Stimulated activated CD8-positive, alpha-beta memory T cell treated with anti-CD3 and anti-CD28 coated beads, Interleukin-4, amount 100 ng/mL, for 48 hours (primary cell): ENCODE measurements at regions not wholly inside any gene's neighbourhood (a gene's known extent, or its start where the extent isn't known, plus 50 kb on each side); places are given as distances from the start of the nearest gene placed in this dataset.

Experiments
- DNase-seq: peaks from one replicate; pipeline ENCODE4 v3.0.0-alpha.2; 2020

DNA sequence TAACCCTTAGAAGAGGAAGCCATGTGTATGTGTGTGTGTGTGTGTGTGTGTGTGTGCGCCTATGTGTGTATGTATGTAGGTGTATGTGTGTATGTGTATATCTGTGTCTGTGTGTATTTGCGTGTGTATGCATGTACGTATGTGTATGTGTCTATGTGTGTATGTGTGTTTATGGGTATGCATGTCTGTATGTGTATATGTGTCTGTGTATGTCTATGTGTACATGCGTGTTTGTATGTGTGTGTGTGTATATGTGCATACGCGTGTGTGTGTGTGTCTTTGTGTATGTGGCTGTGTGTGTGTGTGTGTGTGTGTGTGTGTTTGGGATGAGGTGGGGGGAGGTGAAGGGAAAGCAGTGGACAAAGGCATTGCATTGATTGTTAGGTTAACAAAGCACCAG is 380.2 kb downstream of the HRH4 start:
- no peak for DNase-seq

DNA sequence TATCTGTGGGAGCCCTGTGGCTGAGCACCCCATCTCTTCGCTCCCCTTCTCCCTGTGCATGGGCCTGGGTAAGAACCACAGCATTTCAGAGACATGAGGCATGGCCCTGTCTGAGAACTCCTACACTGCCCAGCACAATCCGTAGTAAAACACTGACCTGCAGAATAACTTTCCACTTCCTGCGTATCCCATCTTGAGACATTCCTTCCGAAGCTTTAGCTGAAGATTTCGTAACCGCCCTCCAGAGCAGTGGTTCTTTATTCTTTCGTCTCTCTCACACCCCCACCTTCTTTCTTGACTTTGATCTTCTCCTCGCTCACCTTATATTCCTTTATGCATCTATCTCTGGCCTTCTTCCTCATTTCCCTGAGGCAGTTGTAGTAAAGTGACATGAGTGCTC is 381.1 kb downstream of the HRH4 start:
- no peak for DNase-seq

DNA sequence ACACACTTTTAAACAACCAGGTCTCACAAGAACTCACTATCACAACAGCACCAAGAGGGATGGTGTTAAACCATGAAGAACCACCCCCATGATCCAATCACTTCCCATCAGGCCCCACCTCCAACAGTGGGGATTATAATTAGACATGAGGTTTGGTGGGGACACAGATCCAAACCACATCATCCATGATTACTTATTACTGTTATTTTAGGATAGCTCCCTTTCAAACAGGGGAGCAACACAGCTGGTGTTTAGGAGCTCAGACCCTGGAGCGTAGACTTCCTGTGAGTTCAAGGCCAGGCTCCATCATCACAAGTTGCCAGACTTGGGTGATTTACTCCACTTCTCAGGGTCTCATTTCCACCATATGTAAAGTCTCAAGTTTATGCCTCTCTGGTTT is 382.7 kb downstream of the HRH4 start:
- DNase-seq = no peak

DNA sequence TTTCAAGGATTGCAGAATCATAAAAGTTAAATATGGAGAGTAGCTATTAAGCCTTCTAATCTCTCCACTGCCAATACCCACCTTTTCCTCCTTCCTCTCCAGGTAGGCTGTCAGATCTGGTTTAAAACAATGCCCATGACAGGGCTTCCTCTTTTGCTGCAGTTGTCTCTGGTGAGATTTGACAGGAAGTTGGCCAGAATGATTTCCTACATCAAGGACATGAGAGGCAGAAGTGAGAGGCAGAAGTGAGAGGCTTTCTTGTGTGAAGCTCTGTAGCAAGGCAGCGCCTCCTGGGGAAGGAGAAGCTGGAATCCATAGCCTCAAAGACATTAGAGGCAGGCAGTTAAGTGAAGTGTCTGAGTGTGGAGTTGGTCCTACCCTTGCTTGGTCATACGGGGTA is 385.7 kb downstream of the HRH4 start:
- no peak for DNase-seq

DNA sequence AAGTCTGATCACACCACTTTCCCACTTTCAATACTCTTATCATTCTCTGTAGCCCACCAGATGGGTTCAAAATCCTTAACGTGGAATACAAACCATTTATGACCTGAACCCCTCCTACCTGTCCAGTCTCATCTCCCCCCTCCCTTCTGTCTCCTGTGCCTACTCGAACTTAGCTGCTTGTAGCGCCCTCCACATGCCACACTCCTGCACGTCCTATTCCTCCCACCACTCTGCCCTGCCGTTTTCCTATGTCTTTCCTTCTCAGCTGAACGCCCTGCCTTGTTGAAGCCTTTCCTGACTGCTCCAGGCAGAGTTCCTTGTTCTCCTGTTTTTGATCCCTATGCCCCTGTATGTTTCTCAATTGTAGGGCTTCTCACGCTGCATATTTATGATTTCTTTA is 390.1 kb downstream of the HRH4 start:
- no peak for DNase-seq

DNA sequence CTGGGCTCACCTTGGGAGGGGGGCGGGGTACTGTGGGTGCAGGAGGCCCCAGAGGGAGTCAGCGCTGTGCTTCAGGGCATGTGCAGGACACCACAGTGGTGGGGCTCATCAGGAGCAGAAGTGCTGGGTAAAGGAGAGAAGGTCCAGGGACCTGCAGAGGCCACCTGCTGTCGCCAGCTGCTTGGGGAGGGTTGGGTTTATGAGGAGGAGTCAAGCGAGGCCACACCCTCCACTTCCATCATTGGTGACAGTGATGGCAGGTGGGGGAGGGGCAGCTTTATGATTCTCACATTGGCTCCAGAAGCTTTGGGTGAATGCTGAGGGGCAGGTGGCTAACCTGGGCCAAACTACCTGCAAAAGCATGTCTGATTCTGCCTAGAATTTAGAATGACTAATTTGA is 392.6 kb downstream of the HRH4 start:
- DNase-seq = no peak

DNA sequence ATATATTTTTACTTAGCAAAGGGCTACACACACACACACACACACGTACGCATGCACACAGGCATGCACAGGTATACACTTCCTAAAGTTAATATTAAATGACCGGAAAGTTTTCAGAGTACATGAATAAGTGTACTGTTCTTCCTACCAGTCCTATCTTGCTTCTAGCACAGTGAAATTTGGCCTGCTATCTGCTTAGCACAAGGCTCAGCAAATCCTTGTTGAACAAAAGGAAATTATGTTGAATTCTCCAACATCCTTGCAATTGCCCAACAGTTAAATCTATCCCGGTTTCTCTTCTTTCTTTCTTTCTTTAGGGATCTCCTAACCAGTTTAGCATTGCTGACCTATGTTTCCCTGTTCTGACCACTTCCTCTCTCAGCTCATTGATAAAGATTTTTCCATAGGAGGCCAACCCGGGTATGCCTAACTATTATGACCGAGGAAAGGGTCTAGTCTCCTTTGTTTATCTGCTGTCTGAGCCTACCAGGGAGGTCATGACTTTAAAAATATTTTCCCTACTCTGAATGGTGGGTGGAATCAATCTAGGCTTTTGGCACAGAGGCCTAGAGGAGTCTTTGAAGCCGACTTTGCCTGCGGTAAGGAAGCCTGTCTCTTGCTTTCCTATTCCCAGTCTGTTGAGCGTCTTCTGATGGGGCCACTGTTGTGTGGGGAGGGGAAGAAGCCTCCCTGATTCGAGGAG is 400.7 kb downstream of the HRH4 start:
- DNase-seq = no peak

DNA sequence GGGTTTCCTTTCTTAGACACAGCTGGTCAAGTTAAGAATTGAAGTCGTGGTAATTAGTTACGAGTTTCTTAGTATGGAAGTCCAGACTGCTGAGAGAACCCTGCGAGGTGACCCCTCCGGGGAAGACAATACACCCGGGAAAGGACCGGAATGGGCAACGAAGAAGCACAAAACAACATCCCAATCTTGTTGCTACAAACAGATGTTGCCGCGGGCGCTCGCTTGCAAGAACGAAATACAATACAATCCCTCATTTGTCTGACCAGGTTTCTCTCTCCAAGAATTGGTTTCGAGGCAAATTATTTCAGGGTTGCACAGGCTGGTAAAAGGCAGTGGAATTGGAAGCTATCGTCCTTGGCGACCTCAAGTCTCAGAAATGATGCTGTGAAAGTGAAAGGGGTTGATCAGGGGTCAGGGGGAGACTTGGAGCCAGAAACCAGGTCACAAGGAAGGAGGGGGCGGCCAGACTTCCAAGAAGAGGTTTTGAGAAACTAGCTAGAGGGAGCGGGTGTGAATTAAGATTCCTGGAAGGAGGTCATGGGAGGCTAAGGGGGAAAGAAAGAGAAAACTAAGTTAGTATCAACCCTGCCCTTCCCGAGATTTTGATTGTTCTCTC is 401.9 kb downstream of the HRH4 start:
- DNase-seq = no peak

DNA sequence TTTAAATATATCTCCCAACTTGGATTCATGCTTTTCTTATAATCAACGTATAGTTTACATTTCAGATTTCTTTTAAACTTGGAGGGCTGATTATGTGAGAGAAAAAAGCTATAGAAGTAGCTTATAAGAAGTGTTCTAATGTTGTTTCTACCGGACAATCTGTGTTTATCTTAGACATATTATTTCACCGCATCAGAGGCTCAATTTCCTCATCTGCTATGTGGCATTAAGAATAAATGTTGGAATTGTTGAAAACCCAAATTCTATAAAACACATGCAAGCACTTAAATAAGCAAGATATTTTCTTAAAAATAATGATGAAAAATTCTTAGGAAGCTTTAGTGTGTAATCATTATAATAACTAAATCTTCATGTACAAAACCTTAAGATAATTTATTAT is 407.9 kb downstream of the HRH4 start:
- DNase-seq = no peak

DNA sequence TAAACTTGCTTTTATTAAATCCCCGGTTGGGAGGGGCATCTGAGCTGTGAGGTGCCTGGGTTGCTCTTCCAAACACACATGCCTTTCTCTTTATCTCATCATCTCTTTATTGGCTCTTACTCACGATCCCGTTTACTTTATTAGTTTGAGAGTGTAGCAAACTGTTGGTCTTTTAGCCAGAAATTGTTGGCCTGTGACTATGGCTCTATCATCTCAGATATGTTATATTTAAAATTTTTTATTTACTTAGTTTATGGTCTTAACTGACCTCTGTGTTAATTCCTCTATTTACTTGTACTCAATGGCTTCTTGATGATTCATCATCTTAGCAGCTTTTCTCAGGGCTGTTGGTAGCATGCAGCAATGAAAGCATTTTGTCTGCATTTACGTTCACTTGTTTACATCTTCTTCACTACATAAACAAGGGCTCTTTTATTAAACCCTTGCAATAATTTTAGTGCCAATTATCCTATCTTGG is 408.4 kb downstream of the HRH4 start:
- DNase-seq = no peak

DNA sequence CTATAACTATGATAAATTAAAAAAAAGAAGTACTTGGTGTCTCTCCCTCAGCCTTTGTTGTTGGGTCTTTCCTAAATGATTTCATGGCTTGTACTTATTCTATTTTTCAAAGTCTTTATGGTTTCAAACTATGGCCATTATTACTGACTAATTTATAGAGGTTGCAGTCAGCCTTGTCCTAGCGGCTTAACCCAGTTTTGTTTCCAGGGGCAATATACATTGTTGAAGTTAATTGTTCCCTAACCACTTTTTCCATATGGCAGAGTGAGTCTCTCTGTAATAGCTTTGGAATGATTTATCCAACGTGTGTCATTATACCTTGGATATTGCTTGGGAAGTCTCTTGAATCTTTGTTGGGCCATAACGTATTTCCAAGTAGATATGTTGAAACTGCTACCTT is 408.8 kb downstream of the HRH4 start:
- DNase-seq = no peak

DNA sequence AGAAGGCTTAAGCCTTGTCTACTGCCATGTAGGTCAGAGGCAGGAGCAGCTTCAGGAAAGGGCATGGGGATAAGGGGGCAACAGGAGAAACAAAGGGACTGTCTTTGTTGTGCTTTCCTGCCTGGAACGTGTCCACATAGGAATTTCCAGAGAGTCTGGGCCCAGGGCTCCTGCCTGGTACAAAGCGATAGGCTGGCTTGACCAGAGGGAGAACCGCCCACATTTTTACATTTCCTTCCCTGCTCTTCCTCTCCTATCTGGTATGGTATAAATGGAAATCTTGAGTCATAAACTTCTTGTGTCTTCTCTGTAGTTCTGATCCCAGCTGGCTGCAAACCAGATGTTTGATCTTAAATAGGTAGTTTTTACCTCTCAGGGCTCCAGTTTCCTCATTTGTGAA is 414.8 kb downstream of the HRH4 start:
- no peak for DNase-seq

DNA sequence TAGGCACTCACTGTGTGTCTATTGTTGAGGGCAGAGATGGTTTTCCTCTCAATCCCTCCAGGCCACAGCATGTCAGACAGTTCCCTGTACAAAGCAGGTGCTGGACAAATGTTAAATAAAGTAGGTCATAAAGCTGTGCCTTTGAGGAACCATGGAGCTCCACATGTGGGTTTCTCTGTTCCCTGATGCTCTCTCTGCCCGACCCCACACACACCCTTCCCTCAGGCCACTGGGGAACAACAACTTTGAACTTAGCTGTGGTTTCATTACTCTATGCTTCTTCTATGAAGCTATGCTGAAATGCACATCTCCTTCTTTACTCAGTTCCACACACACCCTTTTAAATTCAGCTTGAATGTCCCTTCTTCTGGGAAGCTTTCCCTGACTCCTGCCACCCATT is 415.3 kb downstream of the HRH4 start:
- DNase-seq = no peak

DNA sequence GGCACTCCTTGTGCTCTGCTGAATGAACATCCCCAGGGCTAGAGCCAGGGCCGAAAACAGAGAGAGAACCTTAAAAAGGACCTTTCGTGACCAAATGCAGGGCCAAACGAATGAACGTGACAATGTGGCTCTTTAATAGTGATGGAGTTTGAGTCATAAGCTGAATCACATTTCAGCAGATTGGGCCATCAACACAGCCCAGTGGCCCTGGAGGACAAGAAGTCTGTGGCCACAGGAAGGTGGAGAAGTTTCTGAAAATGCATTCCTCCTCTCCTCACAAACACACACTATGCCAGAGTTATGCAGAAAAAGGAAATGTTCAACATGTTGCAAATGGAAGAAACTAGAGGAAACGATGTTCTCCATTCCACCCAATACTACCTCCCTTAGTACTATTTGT is 415.8 kb downstream of the HRH4 start:
- DNase-seq = no peak

DNA sequence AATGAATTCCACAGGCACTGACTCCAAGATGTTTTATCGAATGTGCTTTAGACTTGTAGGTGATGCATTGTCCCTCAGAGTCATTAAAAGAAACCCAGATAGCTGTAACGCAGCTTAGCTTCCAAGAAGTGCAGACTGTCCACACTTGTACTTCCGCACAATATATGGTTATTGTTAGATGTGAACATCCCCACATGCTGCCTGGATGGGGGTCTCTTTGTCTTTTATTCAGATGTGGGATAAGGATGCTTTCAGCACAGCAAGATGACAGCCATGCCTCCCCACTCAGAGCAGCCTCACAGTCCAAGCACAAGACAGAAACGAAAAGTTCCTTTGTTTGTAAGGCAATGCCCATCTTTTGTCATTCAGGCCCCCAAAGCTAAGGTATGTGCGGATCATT is 416.6 kb downstream of the HRH4 start:
- DNase-seq = no peak

DNA sequence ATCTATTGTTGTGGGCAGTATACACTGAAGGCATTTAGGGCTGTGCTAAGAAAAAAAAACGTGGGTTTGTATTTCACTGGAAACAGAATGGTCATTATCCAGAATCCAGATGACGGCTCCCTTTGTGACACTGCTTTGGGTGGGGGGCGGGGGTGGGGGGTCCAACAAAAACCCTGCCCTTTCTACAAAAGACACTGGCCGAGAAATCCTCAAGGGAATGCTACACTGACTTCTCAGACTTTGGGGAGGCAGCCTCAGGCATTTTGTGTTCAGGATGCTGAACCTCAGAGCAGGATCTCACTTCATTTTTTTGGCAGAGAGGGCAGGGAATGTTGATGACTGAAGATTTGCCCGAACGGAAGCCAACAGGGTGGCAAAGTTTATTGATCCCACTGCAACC is 417.1 kb downstream of the HRH4 start:
- DNase-seq = no peak

DNA sequence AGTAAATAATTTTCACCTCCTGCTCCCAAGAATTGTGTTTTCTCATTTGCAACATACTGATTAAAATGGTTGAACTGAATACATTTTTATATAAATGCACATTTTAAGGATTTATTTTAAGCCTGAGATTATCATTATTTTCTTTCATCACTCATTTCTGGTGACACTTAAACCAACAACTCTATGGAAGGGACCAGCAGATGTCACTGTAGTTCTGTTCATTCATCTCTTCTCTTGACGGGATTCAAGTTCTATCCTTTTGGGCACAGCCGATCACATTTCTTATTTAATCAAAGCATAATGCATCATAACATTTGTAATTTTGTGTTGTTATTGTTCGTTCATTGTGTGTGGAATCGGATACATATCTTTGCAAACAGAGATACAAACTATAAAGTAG is 417.9 kb downstream of the HRH4 start:
- no peak for DNase-seq

DNA sequence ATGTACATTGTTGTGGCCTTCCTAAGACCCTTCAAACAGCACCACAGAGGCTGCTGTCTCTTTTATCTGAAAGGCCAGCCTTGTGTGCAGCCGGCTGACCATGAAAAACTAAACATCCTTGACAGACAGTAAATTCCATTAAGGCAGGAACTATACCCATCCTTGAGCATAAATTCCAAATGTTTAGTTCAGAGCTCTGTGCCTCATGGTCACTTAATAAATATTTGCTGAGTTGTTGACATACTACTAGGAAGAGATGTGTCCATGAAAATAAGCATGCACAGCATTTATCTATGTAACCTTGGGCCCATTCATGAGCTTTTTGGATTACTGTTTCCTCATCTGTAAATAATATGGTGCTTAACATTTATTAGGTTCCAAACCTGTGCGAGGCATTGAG is 424.8 kb downstream of the HRH4 start:
- DNase-seq = no peak

DNA sequence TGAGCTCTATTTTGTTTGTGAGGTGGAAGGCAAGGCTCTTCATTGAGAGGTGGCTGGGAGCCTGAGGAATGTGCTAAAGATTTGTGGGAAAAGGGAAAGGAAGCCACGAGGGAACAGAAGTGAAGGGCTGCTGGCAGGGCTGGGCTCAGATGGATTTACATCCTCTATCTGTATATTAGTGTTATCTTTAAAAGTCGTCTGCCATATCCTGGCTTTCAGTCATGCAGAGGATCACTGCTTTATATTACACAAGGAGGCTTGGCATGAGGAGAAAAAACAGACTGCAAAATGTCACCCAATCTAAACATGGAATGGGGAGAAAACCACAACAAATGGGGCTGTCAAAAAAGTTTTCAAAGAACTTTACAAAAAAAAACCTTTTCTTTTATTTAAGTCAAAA is 434.4 kb downstream of the HRH4 start:
- DNase-seq = no peak

DNA sequence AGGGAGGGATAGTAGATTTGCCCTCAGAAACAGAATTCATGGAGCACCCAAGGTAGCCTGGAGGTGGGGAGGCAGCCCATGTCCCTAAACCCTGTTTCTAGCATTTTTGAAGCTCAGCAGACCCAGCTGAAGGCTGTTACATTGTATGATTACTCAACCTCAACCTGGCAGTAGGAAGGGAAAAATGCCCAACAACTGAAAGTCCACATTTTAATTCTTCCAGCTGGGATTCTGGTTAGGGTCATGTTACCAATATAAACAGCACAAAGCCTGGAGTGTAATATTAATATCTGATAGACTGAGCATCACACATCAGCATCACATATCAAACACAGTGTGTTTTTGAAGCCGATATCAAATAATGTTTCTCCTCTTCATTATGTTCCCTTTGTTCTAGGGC is 437.0 kb downstream of the HRH4 start:
- no peak for DNase-seq

DNA sequence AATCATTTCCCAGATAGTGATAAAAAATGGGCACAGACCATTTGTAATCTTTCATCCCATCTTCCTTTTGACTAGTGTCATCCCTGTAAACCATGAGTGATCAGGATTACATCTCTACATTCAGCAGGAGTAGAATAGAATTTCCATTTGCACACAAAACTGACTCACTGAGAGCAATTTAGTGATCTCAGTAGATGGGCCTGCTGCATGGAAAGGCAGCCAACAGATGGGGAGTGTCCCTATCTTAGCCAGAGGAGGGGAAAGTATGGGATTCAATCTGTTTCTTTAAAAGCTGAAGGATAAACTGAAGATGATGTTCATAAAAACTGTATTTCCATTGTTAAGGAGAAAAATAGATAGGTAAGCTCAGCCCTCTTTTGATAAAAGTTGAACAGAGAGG is 441.7 kb downstream of the ZNF521 start:
- DNase-seq = no peak

DNA sequence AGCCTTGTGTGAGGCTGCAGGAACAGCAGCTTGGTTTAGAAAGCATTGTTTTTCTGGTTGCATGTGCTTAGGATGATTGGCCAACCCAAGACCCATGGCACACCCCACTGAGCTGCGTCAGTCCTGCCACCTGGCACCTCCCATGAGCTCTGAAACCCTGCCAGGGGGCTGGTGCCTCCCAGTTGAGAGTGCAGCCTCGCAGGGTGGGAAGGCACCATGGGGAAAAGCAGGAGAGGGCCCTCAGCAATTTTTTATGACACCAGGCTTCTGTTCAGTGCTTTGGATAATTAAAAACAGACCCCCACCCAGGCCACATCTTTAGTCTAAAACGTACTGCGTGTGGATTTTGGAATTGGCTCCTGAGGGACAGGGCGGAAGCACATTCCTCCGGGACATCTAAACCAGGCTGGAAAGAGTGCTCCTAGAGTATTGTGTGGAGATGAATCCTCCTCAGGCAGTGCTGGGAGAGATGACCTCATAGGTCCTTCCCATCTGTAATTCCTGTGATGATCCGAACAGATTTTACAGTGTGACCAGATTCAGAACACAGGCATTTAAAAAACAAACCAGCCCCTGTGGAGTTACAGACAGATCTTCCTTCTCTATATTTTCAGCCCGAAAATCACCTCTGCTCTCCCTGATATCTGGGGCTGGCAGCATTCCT is 438.3 kb downstream of the ZNF521 start:
- DNase-seq = no peak

DNA sequence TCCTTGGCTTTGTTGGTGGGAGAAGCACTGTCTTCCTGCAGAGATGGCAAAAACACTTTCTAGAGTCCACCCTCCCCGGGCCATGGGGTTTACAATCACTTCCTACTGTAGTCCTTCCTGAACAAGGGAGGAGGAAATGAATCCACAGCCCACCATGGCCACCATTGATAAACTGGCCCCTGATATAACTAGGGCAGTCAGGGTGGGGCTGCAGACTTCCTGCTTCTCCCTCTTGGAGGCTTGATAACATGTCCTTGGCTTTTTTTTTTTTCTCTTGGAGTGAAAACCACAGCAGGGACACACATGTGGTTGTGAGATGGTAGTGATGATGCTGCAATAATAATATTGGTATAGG is 437.8 kb downstream of the ZNF521 start:
- no peak for DNase-seq

DNA sequence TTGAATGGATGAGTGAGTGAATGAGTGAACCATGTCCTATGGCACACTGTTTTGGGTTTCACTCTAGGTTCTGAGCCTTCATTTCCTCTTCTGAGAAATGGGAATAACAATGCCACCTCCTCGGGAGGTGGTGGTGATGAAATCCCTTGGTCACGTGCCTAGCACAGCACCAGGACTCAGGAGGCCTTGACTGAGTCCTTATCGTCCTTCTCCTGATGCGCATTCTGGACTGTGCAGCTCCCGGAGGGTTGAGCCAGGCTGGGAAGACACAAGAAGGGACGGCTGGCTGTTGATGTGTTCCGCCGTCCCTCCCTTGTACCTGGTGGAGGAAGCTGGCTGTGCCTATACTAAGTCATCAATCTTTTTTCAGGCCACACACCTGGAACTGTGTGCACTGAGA is 437.3 kb downstream of the ZNF521 start:
- no peak for DNase-seq

DNA sequence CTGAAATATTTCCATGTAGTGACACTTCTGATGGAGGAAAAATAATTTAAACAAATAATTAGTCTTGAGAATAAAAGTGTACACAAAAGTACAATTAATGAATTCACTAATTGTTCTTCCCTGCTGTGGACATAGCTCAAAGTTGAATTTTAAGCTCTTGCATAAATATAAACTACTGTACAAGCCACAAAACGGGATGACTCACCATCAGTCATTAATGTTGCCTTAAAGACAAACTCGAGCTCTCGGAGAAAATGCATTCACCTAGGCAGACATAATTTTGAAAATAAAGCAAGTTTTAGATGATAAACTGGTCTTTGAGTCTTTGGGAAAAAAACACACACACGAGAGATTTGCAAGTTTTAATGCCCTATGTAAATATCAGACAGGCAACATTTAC is 436.4 kb downstream of the ZNF521 start:
- DNase-seq = no peak
